NT2/D1 (cell line): ENCODE measurements at regions not wholly inside any gene's neighbourhood (a gene's known extent, or its start where the extent isn't known, plus 50 kb on each side); places are given as distances from the start of the nearest gene placed in this dataset.

Experiments
- DNase-seq: peaks from one replicate; pipeline ENCODE4 v3.0.0-alpha.2; 2011; ENCODE audit warnings: low read depth, low spot score
- H3K27me3 ChIP-seq: 2 replicates; pipeline ENCODE4 v1.6.0; 2011; ENCODE audit warnings: mild to moderate bottlenecking; ENCODE audit not compliant: insufficient read length, insufficient read depth
- H3K36me3 ChIP-seq: 2 replicates; pipeline ENCODE4 v1.6.1; 2011; ENCODE audit warnings: mild to moderate bottlenecking, low read length, mixed read lengths; ENCODE audit not compliant: insufficient read depth, insufficient read length
- H3K4me1 ChIP-seq: 2 replicates; pipeline ENCODE4 v1.5.1; 2011; ENCODE audit not compliant: insufficient read depth, insufficient read length
- H3K4me3 ChIP-seq: 2 replicates; pipeline ENCODE4 v1.5.1; 2011; ENCODE audit warnings: low read depth; ENCODE audit not compliant: insufficient read length
- H3K9ac ChIP-seq: 2 replicates; pipeline ENCODE4 v1.6.0; 2011; ENCODE audit warnings: low read depth; ENCODE audit not compliant: insufficient read length
- H3K9me3 ChIP-seq: 2 replicates; pipeline ENCODE4 v1.5.1; 2011; ENCODE audit warnings: mild to moderate bottlenecking, low read length; ENCODE audit not compliant: insufficient read depth
- SUZ12 ChIP-seq: IDR thresholded peaks from 2 replicates; pipeline ENCODE4 v1.6.1; 2011; ENCODE audit not compliant: insufficient read length, insufficient read depth; ENCODE audit errors: extremely low read depth
- YY1 ChIP-seq: IDR thresholded peaks from 2 replicates; pipeline ENCODE4 v1.6.1; 2011; ENCODE audit not compliant: insufficient read length, insufficient read depth
- ZNF274 ChIP-seq: IDR thresholded peaks from 2 replicates; pipeline ENCODE4 v1.6.1; 2011; ENCODE audit warnings: mild to moderate bottlenecking, low read depth, low read length

GRCh38 chr22:48453751-48454485 is 1373.8 kb downstream of the BRD1 start:
- H3K9ac ChIP-seq = no peak overlapping the region
- no peak for DNase-seq
- H3K4me3 ChIP-seq = no peak overlapping the region
- H3K4me1 ChIP-seq = no peaks in the 10 kb centered on the region
- H3K27me3 ChIP-seq = no peaks in the 10 kb centered on the region
- no peaks in the 10 kb centered on the region for H3K9me3 ChIP-seq
- TF ChIP-seq SUZ12 (no peak), ZNF274 (no peak), YY1 (no peak)
- no peaks in the 10 kb centered on the region for H3K36me3 ChIP-seq

GRCh38 chr22:48453171-48453570 is 1374.5 kb downstream of the BRD1 start:
- H3K36me3 ChIP-seq = no peaks in the 10 kb centered on the region
- H3K9me3 ChIP-seq = peaks cover 3% of the 10 kb centered on the region; the same call in 1 of the 2 replicates
- TF ChIP-seq ZNF274 = no peak
- no peak for TF ChIP-seq SUZ12
- TF ChIP-seq YY1 = no peak
- H3K4me1 ChIP-seq = no peaks in the 10 kb centered on the region
- no peak for DNase-seq
- no peaks in the 10 kb centered on the region for H3K27me3 ChIP-seq
- no peak overlapping the region for H3K4me3 ChIP-seq
- no peak overlapping the region for H3K9ac ChIP-seq

- no peak overlapping the region for H3K9ac ChIP-seq
- no peaks in the 10 kb centered on the region for H3K4me1 ChIP-seq
- DNase-seq = no peak
- peaks cover 3% of the 10 kb centered on the region; the same call in 1 of the 2 replicates for H3K9me3 ChIP-seq
- no peaks in the 10 kb centered on the region for H3K36me3 ChIP-seq
- H3K4me3 ChIP-seq = no peak overlapping the region
- TF ChIP-seq ZNF274 (no peak), SUZ12 (no peak), YY1 (no peak)
- H3K27me3 ChIP-seq = no peaks in the 10 kb centered on the region
Observed at GRCh38 chr22:48452766-48453165, 1374.9 kb downstream of the BRD1 start.

GRCh38 chr22:48451891-48452290 is 1375.8 kb downstream of the BRD1 start:
- no peak for DNase-seq
- Histone ChIP-seq H3K36me3 (no peaks in the 10 kb centered on the region), H3K27me3 (no peaks in the 10 kb centered on the region), H3K9me3 (peaks cover 3% of the 10 kb centered on the region; the same call in 1 of the 2 replicates), H3K4me3 (no peak overlapping the region), H3K9ac (no peak overlapping the region), H3K4me1 (no peaks in the 10 kb centered on the region)
- TF ChIP-seq YY1 (no peak), SUZ12 (no peak), ZNF274 (no peak)

GRCh38 chr22:48450188-48450825 is 1377.4 kb downstream of the BRD1 start:
- H3K36me3 ChIP-seq = no peaks in the 10 kb centered on the region
- no peak overlapping the region for H3K9ac ChIP-seq
- no peak for DNase-seq
- H3K4me3 ChIP-seq = no peak overlapping the region
- H3K9me3 ChIP-seq = peaks cover 3% of the 10 kb centered on the region; the same call in 1 of the 2 replicates
- no peaks in the 10 kb centered on the region for H3K27me3 ChIP-seq
- no peak for TF ChIP-seq ZNF274
- TF ChIP-seq YY1 = no peak
- no peak for TF ChIP-seq SUZ12
- no peaks in the 10 kb centered on the region for H3K4me1 ChIP-seq

- Histone ChIP-seq H3K4me1 (peaks cover under 1% of the 10 kb centered on the region), H3K4me3 (no peak overlapping the region), H3K9me3 (peaks cover 3% of the 10 kb centered on the region; the same call in 1 of the 2 replicates), H3K36me3 (no peaks in the 10 kb centered on the region), H3K27me3 (no peaks in the 10 kb centered on the region), H3K9ac (no peak overlapping the region)
- TF ChIP-seq YY1 (no peak), ZNF274 (no peak), SUZ12 (no peak)
- DNase-seq = no peak
Observed at GRCh38 chr22:48449466-48450187, 1378.0 kb downstream of the BRD1 start.

- Histone ChIP-seq H3K9ac (no peak overlapping the region), H3K27me3 (no peaks in the 10 kb centered on the region), H3K9me3 (peaks cover 3% of the 10 kb centered on the region; the same call in 1 of the 2 replicates), H3K4me3 (no peak overlapping the region), H3K4me1 (peaks cover 2% of the 10 kb centered on the region), H3K36me3 (no peaks in the 10 kb centered on the region)
- no peak for DNase-seq
- no peak for TF ChIP-seq YY1
- no peak for TF ChIP-seq SUZ12
- TF ChIP-seq ZNF274 = no peak
Observed at GRCh38 chr22:48448821-48449220, 1378.9 kb downstream of the BRD1 start.
